ENCODE measurements at regions not wholly inside any gene's neighbourhood (a gene's known extent, or its start where the extent isn't known, plus 50 kb on each side); places are given as distances from the start of the nearest gene placed in this dataset.
"Not testable (repeated sequence)": the region's sequence is repeated elsewhere in the genome, so short reads cannot be mapped to it uniquely, and the experiment has no call there.

- H3K4me3 ChIP-seq: no peak overlapping the region
- no peak overlapping the region for H3K27ac ChIP-seq
- H3K4me1 ChIP-seq: no peaks in the 10 kb centered on the region
- intact Hi-C loops (cut with DNase I): no loop called here
- no peak for DNase-seq (ENCODE audit: extremely low spot score in 2 of 2)
- TF ChIP-seq POLR2AphosphoS5 (IDR thresholded peaks at IDR 0.05; ENCODE audit: insufficient read depth in 1 of 2, low read depth in 1 of 2): no peak
- no peak for TF ChIP-seq POLR2A (IDR thresholded peaks at IDR 0.05)
- TF ChIP-seq, protein P1, sequence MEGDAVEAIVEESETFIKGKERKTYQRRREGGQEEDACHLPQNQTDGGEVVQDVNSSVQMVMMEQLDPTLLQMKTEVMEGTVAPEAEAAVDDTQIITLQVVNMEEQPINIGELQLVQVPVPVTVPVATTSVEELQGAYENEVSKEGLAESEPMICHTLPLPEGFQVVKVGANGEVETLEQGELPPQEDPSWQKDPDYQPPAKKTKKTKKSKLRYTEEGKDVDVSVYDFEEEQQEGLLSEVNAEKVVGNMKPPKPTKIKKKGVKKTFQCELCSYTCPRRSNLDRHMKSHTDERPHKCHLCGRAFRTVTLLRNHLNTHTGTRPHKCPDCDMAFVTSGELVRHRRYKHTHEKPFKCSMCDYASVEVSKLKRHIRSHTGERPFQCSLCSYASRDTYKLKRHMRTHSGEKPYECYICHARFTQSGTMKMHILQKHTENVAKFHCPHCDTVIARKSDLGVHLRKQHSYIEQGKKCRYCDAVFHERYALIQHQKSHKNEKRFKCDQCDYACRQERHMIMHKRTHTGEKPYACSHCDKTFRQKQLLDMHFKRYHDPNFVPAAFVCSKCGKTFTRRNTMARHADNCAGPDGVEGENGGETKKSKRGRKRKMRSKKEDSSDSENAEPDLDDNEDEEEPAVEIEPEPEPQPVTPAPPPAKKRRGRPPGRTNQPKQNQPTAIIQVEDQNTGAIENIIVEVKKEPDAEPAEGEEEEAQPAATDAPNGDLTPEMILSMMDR (IDR thresholded peaks at IDR 0.05): no peak
- H3K27me3 ChIP-seq: no peaks in the 10 kb centered on the region
- no peaks in the 10 kb centered on the region for H3K36me3 ChIP-seq
- H3K9me3 ChIP-seq: no peaks in the 10 kb centered on the region
Measured at GRCh38 chr16:87037012-87037411, 280.2 kb downstream of the C16orf95 start.

DNA sequence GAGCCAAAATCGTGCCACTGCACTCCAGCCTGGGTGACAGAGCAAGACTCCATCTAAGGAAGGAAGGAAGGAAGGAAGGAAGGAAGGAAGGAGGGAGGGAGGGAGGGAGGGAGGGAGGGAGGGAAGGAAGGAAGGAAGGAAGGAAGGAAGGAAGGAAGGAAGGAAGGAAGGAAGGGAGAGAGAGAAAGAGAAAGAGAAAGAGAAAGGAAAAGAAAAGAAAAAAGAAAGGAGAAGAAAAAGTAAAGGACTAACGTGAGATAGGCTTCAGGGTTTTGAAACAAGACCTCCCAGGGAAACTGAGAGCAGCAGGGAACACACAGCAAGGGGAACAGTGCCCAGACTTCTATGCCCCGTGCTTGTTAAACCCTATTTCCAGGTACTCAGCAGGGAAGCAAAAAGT lies 278.7 kb downstream of the C16orf95 start:
- DNase-seq (ENCODE audit: extremely low spot score in 2 of 2); H3K36me3 ChIP-seq; H3K9me3 ChIP-seq; H3K27me3 ChIP-seq; H3K4me1 ChIP-seq; H3K27ac ChIP-seq; intact Hi-C loops (cut with DNase I); H3K4me3 ChIP-seq: not testable (repeated sequence)

DNA sequence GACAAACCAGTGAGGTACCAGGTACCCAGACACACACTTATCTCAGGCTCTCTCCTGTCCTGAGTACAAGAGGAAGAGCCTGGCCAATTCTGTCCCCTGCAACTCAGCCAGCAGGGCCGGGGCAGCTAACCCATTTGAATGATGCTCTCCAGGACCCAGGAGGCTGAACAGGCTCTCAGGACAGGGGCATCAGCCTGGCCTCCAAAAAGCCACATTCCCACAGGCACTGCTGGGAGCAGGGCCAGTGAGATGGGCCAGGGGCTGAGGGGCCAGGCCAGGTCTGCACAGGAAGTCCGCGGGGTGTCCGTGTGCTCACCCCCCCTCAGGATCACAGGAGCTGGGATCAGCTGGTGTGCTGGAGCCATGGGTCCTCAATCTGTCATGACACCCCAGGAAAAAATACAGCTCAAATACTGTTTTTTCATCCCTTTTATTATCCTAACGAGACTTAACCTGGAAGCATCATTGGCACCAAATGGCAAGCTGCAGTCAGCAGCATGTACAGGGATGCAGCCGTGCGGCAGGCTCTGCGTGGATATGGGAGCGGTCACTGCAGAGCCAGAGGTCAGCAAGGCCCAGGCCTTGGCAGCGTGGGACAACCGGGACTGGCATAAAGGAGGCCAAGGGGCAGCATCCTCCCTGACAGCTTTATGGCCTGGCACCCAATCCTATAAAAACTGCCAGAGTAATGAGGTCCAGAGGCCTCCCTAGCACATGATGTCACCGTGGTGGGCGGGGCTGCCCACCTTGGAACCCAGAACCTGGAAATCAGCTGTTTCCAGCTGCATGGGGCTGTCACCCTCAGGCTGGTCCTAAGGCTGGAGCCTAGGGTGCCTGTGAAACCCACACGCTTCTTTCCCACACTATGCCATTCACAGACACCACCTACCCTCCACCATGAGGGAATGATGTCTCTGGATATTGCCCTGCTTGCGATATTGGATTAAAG lies 276.7 kb downstream of the C16orf95 start:
- no peak for DNase-seq (ENCODE audit: extremely low spot score in 2 of 2)
- Histone ChIP-seq H3K36me3 (no peaks in the 10 kb centered on the region), H3K9me3 (no peaks in the 10 kb centered on the region), H3K27ac (no peak overlapping the region), H3K4me3 (no peak overlapping the region), H3K4me1 (no peaks in the 10 kb centered on the region), H3K27me3 (no peaks in the 10 kb centered on the region)
- intact Hi-C loops (cut with DNase I): no loop called here
- TF ChIP-seq POLR2A (IDR thresholded peaks at IDR 0.05) (no peak), POLR2AphosphoS5 (IDR thresholded peaks at IDR 0.05; ENCODE audit: insufficient read depth in 1 of 2, low read depth in 1 of 2) (no peak)
- TF ChIP-seq, protein P1 (IDR thresholded peaks at IDR 0.05): no peak

DNA sequence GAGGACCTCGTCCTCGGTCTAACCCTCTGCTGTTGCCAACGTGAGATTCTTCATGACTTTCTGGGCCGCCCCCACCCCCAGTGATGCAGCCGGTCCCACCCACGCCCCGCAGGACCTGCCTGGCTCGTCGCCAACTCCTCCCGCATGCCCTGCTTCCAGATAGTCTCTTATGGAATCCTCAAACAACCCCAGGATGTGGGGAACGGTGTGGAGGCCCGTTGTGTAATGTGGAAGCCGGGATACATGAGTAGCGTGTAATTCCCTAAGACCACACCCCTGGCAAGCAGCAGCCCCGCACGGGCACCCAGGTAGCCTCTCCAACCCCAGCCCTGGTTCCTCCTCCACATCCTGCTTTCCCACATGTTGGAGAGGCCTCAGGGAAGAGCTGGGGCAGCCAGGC lies 275.9 kb downstream of the C16orf95 start:
- intact Hi-C loops (cut with DNase I): no loop called here

DNA sequence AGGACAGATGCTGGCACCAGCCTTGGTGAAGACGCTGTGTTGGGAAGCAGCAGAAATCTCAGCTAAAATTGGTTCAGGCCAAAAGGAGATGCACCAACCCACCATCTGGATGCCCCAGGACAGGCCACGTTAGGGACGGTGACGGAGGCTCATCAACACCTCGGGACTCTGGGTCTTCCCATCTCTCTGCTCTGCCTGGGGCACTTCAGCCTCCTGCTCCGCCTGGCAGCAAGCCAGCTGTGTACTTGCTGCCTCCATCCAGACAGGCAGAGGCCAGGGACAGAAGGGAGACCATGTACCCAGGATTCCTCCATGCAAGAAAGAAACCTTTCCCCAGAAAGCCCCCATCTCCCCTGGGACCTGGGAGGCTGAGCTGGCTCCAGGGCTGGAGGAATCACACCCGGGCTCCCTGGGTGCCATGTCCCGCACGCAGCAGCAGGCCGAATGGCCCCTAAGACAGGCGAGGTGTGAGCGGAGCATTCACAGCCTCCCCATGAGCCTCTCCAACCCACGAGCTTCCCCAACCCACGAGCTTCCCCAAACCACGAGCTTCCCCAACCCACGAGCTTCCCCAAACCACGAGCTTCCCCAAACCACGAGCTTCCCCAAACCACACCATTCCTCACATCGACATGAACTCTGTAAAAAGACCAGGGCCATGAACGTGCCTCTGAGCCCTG lies 274.5 kb downstream of the C16orf95 start:
- DNase-seq (ENCODE audit: extremely low spot score in 2 of 2): no peak
- intact Hi-C loops (cut with DNase I): no loop called here
- TF ChIP-seq, protein P1 (IDR thresholded peaks at IDR 0.05): no peak
- TF ChIP-seq POLR2A (IDR thresholded peaks at IDR 0.05) (no peak), POLR2AphosphoS5 (IDR thresholded peaks at IDR 0.05; ENCODE audit: insufficient read depth in 1 of 2, low read depth in 1 of 2) (no peak)
- H3K36me3 ChIP-seq: no peaks in the 10 kb centered on the region
- no peak overlapping the region for H3K4me3 ChIP-seq
- no peaks in the 10 kb centered on the region for H3K9me3 ChIP-seq
- no peaks in the 10 kb centered on the region for H3K27me3 ChIP-seq
- H3K27ac ChIP-seq: no peak overlapping the region
- no peaks in the 10 kb centered on the region for H3K4me1 ChIP-seq

More for the DNA sequence above, 275.9 kb downstream of the C16orf95 start:
- no peaks in the 10 kb centered on the region for H3K9me3 ChIP-seq
- no peak overlapping the region for H3K4me3 ChIP-seq
- H3K4me1 ChIP-seq: no peaks in the 10 kb centered on the region
- TF ChIP-seq, protein P1 (IDR thresholded peaks at IDR 0.05): no peak
- no peak for TF ChIP-seq POLR2AphosphoS5 (IDR thresholded peaks at IDR 0.05; ENCODE audit: insufficient read depth in 1 of 2, low read depth in 1 of 2)
- H3K27me3 ChIP-seq: no peaks in the 10 kb centered on the region
- no peaks in the 10 kb centered on the region for H3K36me3 ChIP-seq
- H3K27ac ChIP-seq: no peak overlapping the region
- DNase-seq (ENCODE audit: extremely low spot score in 2 of 2): no peak

All from vagina (tissue), 2 donors.